ENCODE measurements at regions not wholly inside any gene's neighbourhood (a gene's known extent, or its start where the extent isn't known, plus 50 kb on each side); places are given as distances from the start of the nearest gene placed in this dataset.
"Not testable (repeated sequence)": the region's sequence is repeated elsewhere in the genome, so short reads cannot be mapped to it uniquely, and the experiment has no call there.

DNA sequence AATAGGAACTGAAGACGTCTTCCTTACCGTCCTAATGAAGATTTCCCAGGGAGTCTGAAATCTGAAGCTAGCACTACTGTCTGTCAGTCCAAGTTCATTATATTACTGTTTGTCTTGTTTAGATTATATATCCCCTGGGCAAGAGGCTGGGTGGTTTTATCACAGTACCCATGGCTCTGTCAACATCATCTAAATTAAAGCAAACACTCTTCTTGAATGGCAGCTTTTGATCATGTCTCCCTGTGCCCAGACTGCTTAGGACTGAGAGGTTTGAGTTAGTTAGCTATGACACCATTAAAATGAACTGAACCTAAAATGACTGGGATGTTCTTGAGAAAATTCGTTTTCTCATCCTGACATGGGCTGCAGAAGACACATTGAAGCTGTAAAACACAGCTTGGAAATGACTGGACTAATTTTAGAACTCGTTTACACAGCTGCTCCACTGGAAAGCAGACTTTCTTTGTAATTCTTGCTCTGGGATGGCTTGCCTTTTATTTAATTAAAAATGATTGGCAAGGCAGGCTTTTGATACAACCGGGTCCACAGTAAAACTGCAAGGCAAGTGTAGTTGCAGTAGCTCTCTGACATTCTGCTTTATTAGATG, 243.5 kb downstream of the MFSD1 start:
- no peak for DNase-seq (ENCODE audit: low read depth)

DNA sequence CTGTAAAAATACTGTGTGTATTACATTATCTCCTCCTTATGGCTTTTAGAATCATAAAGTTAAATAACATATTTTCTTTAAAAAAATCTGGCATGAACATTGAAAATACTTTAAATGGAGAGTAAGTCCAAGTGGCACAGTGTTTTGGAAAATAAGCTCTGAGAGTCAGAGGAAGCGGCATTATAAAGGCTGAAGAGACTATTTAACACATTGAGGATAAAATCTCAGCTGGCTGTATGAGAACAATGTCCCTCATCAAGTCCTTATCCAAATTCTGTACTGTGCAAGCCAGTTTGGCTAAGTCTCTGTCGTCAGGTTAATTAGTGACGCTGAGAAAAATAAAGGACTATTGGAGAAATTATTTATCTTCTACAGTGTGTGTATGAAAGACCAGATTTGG, 245.5 kb downstream of the MFSD1 start:
- no peak for DNase-seq (ENCODE audit: low read depth)

DNA sequence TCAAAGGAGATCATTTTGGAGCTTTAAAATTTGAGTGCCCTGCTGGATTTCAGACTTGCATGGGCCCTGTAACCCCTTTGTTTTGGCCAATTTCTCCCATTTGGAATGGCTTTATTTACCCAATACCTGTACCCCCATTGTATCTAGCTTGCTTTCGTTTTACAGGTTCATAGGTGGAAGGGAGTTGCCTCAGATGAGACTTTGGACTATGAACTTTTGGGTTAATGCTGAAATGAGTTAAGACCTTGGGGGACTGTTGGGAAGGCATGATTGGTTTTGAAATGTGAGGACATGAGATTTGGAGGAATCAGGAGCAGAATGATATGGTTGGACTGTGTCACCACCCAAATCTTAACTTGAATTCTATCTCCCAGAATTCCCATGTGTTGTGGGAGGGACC, 250.6 kb downstream of the MFSD1 start:
- DNase-seq (ENCODE audit: low read depth), result not testable (repeated sequence)

DNA sequence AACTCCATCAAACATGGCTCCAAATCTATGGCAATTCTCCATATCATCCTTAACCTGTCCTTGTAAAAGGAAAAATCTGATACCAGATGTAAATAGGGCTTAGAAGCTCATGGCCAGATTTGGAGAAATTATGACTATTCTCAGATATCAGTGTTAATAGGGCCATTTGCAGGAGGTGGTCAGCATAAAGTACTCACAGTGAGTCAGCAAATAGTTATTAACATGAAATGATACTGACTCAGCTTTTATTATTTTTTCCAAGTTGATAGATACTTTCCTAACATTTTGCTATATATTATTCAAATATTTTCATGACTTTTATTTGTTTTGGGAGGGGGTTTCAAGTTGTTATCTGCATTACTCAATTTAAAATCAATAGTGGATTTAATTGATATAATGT, 255.8 kb downstream of the MFSD1 start:
- DNase-seq (ENCODE audit: low read depth), result no peak

DNA sequence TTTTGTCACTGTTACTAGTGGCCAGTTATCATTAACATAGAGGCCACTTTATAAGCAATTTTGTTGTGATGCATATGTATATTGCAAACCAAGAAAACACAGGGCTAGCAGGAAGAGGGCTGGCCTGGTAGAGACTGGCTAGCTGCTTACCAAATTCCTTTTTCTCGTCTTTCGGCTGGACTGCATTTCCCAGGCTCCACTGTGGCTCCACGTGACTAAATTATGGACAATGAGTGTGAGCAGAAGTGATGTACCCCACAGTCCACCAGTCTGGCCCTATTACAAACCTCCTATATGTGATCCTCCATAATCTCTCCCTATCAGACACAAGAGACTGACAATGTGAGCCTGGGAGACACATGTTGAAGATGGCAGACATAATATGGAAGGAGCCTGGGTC, 257.0 kb downstream of the MFSD1 start:
- no peak for DNase-seq (ENCODE audit: low read depth)

- no peak for DNase-seq (ENCODE audit: low read depth)
Observed at GRCh38 chr3:159059395-159059794, 257.5 kb downstream of the MFSD1 start.

DNA sequence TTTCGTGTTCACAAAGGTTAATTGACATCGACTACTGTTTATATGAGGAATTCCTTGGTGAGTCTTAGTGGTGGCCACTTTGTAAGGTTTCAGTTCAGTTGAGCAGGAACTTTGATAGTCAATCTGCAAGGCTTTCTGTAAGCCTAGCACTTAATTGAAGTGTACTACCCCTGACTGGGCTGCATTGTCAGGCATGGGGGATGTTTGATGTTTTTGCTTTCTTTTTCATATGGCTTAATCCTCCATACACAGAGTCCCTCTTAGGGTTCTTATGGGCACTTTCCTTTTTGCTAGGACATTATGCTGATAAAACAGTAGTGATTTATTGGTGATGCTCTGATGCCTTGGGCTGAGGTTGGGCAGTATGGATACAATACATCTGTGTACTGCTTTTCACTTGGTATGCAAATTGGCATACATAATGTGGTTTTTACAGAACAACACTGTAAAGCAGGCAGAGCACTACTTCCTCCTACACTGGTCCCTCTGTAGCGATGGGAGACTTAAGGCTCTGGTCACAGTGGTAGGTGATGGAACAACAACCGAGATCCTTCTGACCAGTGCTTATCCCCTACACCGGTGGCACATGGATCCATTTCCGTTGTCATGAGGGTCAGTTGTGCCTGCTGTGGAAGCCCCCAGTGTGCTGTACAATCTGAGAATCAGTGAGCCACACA, 261.0 kb downstream of the MFSD1 start:
- DNase-seq (ENCODE audit: low read depth), result no peak

- no peak for DNase-seq (ENCODE audit: low read depth)
Observed at GRCh38 chr3:159069091-159069490, 267.2 kb downstream of the MFSD1 start, which contains the start of gene IQCJ. TSS of gene IQCJ (plus strand) at chr3:159069319.

DNA sequence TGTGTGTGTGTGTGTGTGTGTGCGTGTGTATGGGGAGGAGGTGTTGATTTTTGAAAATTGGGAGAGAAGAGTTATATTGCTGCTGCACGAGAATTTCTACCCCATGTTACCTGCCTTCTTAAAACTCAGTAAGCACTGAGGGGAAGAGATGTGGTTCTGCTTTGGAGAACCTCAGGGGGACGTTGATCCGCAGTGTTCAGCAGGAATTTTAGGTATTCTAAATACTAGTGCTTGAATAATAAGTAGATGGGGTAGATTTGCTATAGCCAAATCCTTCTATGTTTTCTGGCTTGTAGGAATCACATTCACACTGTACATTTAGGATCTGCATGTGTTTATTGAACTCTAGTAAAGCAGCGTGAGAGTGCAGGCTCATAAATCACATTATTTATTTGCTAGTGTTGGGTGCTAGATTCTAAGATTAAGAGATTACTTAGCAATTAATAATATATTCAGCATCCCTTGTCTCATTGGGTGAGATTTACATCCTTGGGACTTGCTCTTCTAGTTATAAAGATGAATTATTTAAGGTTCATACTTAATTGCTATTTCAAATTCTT, 268.1 kb downstream of the MFSD1 start:
- DNase-seq (ENCODE audit: low read depth), result no peak

DNA sequence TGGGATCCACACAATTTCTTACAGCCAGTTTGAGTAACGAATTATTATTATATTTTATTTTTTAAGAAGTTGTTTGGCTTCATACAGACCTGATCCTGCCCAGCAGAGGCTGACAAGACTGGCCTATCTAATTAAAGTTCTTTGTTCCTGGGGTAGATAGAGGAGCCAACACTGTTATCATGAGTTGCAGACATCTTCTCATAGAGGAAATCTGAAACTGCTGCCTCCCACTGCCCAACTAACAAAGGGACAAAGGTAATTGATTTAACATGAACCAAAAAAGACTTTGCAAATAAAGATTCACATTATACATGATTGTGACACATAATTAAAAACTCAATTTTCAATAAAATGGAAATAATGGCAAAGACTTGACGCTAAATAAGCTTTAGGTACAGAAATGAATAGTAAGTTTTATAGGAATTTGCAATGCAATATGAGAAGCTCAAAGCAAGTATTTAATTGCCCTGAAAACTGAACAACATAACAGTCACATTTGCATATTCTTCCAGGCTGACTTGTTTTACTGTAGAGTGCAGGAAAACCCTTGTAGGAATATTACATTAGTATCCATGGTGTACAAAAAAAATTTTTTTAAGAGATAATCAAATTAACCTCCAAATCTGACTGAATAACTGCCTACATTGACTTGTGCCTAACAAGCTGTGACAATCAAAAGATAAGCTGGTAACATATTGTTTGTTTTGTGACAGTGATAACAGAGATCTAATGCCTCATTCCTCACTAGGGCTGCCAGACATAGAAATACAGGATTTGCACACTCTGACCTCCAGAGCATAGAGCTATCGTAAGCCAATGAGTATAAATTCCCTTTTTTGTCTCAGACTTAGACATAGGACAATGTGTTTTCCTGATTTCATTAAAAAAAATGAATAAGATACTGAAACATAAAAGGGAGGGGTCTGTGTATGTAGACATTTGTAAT, 273.2 kb downstream of the MFSD1 start:
- DNase-seq (ENCODE audit: low read depth), result no peak

- peak; percentile 70 for DNase-seq (ENCODE audit: low read depth)
Observed at GRCh38 chr3:159077860-159078259, 276.0 kb downstream of the MFSD1 start.

DNA sequence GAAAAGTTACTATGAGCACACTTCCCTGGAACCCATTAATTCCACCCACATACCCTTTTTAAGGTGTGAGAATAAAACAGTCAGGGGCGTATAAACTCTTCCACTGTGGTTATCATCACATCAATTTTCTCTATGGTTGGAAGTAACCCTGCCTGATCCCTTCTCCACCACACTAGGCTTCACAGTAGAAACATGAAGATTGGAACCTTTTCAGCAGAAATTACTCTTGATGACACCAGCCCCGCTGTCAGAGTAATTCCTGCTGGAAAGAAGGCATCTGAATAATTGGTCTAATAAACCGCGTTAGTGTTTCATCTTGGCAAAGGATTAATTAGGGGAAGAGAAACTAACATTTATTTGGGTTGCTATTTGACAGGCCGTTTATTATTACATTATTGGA, 278.4 kb downstream of the MFSD1 start:
- DNase-seq (ENCODE audit: low read depth), result no peak

GRCh38 chr3:159080821-159081220, 279.0 kb downstream of the MFSD1 start:
- DNase-seq (ENCODE audit: low read depth), result no peak

- DNase-seq (ENCODE audit: low read depth), result peak; percentile 72
Observed at GRCh38 chr3:159082519-159082918, 280.7 kb downstream of the MFSD1 start.

- DNase-seq (ENCODE audit: low read depth), result no peak
Observed at GRCh38 chr3:159091936-159092335, 290.1 kb downstream of the MFSD1 start.

DNA sequence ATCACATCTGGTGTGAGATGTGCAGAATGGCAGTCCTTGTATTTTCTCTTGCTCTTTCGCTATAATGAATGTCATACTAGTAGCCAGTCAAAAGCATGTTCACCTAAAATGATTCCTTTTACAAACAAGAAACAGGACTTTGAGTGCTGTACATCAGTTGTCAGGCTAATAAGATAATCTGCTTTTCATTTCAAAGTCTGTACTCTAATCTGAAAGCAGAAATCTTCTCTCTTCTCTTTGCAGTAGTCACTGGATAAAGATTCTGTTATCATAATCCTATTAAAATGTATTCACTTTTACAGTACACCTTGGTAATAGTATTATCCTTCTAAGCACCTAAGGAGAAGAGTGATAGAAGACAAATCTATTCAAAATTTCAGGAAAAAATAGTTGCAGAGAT, 300.1 kb downstream of the MFSD1 start:
- no peak for DNase-seq (ENCODE audit: low read depth)

DNA sequence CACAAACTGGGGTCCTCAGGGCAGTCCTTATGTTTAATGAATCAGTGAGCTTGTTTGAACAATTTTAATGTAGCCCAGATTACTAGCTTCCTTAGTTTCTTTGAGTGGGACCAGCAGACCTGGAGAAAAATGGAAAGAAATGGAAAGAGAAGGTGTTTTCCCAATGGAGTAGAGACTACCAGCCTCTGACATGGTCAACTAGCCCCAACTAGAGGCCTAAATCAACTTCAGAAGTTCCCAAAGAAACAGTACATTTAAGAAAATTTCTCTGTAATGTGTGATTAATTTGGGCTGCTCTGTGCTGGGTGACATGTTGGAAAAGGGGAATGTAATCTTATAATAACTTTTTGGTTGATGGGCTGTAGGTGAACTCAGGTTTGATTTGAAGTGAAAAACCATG, 310.9 kb downstream of the MFSD1 start:
- DNase-seq (ENCODE audit: low read depth), result no peak

- DNase-seq (ENCODE audit: low read depth), result no peak
Observed at GRCh38 chr3:159113221-159113875, 311.5 kb downstream of the MFSD1 start.

- no peak for DNase-seq (ENCODE audit: low read depth)
Observed at GRCh38 chr3:159114582-159114981, 312.7 kb downstream of the MFSD1 start.

- no peak for DNase-seq (ENCODE audit: low read depth)
Observed at GRCh38 chr3:159123877-159124276, 322.0 kb downstream of the MFSD1 start.

DNA sequence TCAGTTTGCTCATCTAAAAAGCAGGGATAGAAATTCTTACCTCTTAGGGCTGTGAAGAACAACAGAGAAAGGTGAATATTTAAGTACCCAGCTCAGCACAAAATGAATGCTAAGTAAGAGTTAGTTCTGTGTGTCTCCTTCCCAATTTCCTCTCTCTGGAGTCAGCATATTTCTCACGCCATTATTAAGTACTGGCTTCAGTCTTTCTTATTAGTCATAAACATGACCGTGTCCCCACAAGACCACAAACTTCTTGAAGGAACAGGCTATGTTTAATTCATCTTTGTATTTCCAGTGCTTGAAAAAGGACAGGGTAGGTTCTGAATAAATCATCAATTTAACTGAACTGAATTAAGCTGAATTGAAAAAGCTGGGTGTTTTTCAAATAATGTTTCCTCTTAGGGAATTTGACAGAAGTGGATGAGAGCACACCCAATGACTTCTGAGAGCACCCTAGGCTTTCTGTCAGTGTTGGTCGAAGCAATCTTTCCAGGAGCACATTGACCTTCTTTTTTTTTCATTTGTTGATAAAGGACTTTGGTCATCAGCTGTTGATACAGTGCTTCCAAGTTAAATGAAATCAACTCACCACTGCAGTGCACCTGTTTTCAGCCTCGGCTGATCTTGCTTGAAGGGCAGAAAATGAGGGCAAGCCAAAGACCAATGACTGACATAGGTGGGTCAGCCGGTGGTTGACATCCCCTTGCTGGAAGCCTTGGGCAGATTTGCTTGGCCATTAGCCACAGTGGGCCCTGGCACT, 324.6 kb downstream of the MFSD1 start:
- DNase-seq (ENCODE audit: low read depth), result peak; percentile 30

Measured in non-pigmented ciliary epithelial cell (primary cell).